Esophagus muscularis mucosa (tissue), 4 donors: ENCODE measurements at regions not wholly inside any gene's neighbourhood (a gene's known extent, or its start where the extent isn't known, plus 50 kb on each side); places are given as distances from the start of the nearest gene placed in this dataset.

Experiments used
- DNase-seq: peaks from one replicate; pipeline ENCODE4 v3.0.0-alpha.2; 2017; ENCODE audit errors: extremely low spot score
- H3K27ac ChIP-seq, 4 donors: fragments of 200-600 bp; sonication (generic); replicated peaks in 1 of 4; 1 replicate in 3 of 4; 2 replicates in 1 of 4; pipeline ENCODE4 v1.5.1; 2016 to 2019; ENCODE audit warnings: mild to moderate bottlenecking in 1 of 4
- H3K27me3 ChIP-seq, 4 donors: fragments of 200-600 bp; sonication (generic); one replicate each; pipeline versions ENCODE4 v1.5.1 to v1.6.0; 2016 to 2019
- H3K36me3 ChIP-seq, 4 donors: fragments of 200-600 bp; sonication (generic); one replicate each; pipeline ENCODE4 v1.5.1; 2016 to 2019
- H3K4me1 ChIP-seq, 4 donors: fragments of 200-600 bp; sonication (generic); one replicate each; pipeline ENCODE4 v1.5.1; 2016 to 2019
- H3K4me3 ChIP-seq, 4 donors: fragments of 200-600 bp; sonication (generic); 1 replicate in 2 of 4; 2 replicates in 2 of 4; pipeline ENCODE4 v1.5.1; 2016 to 2019; ENCODE audit warnings: mild to moderate bottlenecking in 4 of 4, moderate library complexity in 1 of 4
- H3K9me3 ChIP-seq, 4 donors: fragments of 200-600 bp; sonication (generic); 1 replicate in 3 of 4; 2 replicates in 1 of 4; pipeline ENCODE4 v1.5.1; 2016 to 2019
- EP300 ChIP-seq: sonication (generic); formaldehyde crosslinking; IDR thresholded peaks from one replicate; pipeline ENCODE4 v1.6.1; 2017; ENCODE audit warnings: antibody characterized with exemption
- POLR2A ChIP-seq: fragments of 450-650 bp; IDR thresholded peaks from one replicate; pipeline ENCODE4 v1.6.1; 2017; ENCODE audit warnings: antibody characterized with exemption, moderate library complexity, mild to moderate bottlenecking, low read depth
- POLR2AphosphoS5 ChIP-seq, 2 donors: sonication (generic); formaldehyde crosslinking; IDR thresholded peaks; one replicate each; pipeline ENCODE4 v1.6.1; 2017; ENCODE audit warnings: antibody characterized with exemption in 2 of 2
- WGBS: methylation state at CpG from one replicate; pipeline ENCODE4 v1.1.5; 2018; 5-methylcytosine and 5-hydroxymethylcytosine counted together
- intact Hi-C: fragments of 100-400 bp; cut with DNase I; formaldehyde crosslinking; loops from one replicate; pipeline ENCODE4 v1.15.1; 2023
- TF ChIP-seq, protein P1 (sequence below), 3 experiments: fragments of 200-600 bp in 2 of 3; fragments of 450-650 bp in 1 of 3; sonication (generic) in 2 of 3; IDR thresholded peaks; one replicate each; pipeline ENCODE4 v1.5.1; 2017 to 2019; ENCODE audit warnings: antibody characterized with exemption in 3 of 3, mild to moderate bottlenecking in 2 of 3, moderate library complexity in 1 of 3

DNA sequence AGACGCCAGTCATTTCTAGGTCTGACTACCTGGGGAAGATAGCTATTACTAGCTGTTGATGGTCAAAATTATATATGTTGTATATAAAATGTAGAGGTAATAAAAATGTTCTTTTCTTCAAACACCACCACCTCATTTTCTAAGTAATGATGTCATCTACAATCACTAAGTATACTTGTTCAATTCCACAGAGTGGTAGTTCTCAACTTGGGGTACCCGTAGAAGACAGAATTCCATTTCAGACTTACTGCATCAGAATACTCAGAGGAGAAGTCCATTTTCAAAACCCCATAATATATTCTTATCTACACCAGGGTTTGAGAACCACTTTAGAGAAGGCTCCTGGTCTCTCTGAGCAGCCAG, 191.9 kb downstream of the PTN start:
- no peak overlapping the region for H3K4me3 ChIP-seq
- peaks cover 8 to 48% (median 36%) of the 10 kb centered on the region in 4 donors for H3K4me1 ChIP-seq
- intact Hi-C loops = no loop called here
- TF ChIP-seq EP300 (no peak), POLR2AphosphoS5 (IDR thresholded peaks at IDR 0.05) (no peak), POLR2A (no peak)
- TF ChIP-seq, protein P1, sequence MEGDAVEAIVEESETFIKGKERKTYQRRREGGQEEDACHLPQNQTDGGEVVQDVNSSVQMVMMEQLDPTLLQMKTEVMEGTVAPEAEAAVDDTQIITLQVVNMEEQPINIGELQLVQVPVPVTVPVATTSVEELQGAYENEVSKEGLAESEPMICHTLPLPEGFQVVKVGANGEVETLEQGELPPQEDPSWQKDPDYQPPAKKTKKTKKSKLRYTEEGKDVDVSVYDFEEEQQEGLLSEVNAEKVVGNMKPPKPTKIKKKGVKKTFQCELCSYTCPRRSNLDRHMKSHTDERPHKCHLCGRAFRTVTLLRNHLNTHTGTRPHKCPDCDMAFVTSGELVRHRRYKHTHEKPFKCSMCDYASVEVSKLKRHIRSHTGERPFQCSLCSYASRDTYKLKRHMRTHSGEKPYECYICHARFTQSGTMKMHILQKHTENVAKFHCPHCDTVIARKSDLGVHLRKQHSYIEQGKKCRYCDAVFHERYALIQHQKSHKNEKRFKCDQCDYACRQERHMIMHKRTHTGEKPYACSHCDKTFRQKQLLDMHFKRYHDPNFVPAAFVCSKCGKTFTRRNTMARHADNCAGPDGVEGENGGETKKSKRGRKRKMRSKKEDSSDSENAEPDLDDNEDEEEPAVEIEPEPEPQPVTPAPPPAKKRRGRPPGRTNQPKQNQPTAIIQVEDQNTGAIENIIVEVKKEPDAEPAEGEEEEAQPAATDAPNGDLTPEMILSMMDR (IDR thresholded peaks at IDR 0.05) = no peak
- no peak for DNase-seq
- peaks cover 0 to 1% (median 0%) of the 10 kb centered on the region in 4 donors for H3K9me3 ChIP-seq
- WGBS = 85% methylated on average over 2 of the region's 2 CpGs
- H3K27me3 ChIP-seq = no peaks in the 10 kb centered on the region
- H3K27ac ChIP-seq = peak overlapping the region; percentile 32 to 78 (median 62)
- no peaks in the 10 kb centered on the region for H3K36me3 ChIP-seq

DNA sequence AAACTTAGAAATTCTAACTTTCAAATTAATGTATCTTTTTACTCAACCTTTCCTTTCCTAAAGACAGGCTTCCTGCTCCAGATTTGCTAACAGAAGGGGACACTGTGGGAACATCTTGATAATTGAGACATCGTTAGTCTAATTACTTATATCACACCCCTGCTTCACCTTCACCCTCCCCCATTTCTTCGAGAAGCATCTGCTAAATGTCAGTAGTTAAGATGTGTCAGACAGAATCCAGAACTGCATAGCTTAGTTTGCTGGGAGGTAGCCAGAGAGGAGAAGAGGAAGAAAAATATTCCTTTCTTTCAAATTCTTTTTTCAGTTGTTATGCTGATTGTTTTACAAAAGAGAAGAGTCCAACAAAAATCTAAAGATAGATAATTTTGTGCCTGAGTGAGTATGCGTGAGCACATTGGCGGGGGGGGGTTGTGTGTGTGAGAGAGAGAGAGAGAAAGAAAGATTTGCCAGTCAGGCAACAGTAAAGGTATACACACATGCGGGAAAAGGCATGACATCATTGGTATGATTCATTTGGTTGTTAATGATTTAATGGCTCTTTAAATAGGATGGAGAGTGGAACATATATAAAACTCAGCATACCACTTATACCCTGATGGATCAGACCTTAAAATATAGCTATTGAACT, 192.4 kb downstream of the PTN start:
- TF ChIP-seq EP300 (no peak), POLR2A (no peak), POLR2AphosphoS5 (IDR thresholded peaks at IDR 0.05) (peak in 1 of 2 donors; percentile 80)
- TF ChIP-seq, protein P1 (IDR thresholded peaks at IDR 0.05) = no peak
- Histone ChIP-seq H3K27me3 (no peaks in the 10 kb centered on the region), H3K9me3 (no peaks in the 10 kb centered on the region), H3K4me3 (no peak overlapping the region), H3K36me3 (no peaks in the 10 kb centered on the region), H3K4me1 (peaks cover 8 to 53% (median 38%) of the 10 kb centered on the region in 4 donors), H3K27ac (peak overlapping the region; percentile 32 to 78 (median 62))
- 28% methylated on average over 5 of the region's 5 CpGs for WGBS
- no peak for DNase-seq
- intact Hi-C loops = no loop called here

DNA sequence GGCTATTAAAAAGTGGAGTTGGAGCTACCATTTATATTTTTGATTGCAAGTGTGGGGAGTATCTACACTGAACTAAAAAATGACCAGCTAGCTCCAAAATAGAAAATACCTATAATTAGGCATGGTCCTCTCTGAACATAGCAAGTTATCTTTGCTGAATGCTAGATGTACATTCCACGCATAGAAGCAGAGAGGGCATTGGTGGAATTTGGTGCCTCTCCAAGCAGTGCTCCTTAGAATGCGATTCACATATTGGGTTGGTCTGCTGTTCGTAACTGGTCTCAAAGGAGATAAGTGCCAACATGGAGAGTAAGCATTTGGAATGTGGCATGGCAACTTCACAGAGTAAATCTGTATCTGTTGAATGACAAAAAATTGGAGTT, 196.2 kb downstream of the PTN start:
- Histone ChIP-seq H3K27ac (peak overlapping the region; percentile 21 to 75 (median 72)), H3K4me3 (no peak overlapping the region), H3K9me3 (no peaks in the 10 kb centered on the region), H3K36me3 (no peaks in the 10 kb centered on the region), H3K4me1 (peaks cover 8 to 69% (median 49%) of the 10 kb centered on the region in 4 donors), H3K27me3 (no peaks in the 10 kb centered on the region)
- TF ChIP-seq EP300 (no peak), POLR2A (no peak), POLR2AphosphoS5 (IDR thresholded peaks at IDR 0.05) (no peak)
- TF ChIP-seq, protein P1 (IDR thresholded peaks at IDR 0.05) = no peak
- 71% methylated on average over 3 of the region's 3 CpGs for WGBS
- DNase-seq = no peak
- intact Hi-C loops = loop anchor here (10.0 kb wide), 2 partner anchors 123 to 273 kb away; no protein-coding TSS in a partner anchor

DNA sequence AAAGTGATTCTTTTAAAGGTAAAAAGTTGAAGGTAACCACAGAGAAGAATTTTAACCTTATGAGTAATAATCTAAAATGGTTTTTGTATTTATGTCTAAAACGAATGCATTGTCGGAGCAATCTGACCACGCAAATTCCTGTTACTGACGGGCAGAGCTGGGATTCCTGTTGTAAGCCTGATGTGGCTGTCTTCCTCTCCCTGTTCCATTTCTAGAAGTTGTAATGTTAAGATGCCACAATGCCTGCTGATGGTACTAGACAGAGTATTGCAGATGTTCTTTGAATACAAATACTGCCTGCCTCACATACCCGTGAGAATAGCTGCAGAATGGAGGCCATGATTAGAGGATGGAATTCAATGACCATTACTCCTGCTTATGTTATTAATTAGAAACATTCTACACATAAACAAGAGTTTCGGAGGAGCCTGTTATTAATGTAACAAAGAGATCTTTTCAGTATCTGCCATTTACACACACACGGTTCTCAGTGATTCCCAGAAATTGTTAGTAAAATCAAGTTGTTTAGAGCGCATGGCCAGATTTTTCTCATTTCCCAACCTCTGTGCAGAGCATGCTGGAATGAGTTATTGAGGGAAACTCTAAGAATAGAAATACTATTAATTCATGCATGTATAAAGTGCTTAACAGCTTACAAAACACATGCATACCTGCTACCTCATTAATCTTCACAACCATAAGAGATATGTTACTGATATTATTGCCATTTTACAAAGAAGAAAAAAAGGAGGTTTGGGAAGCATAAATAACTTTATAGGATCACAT, 196.8 kb downstream of the PTN start:
- Histone ChIP-seq H3K9me3 (no peaks in the 10 kb centered on the region), H3K36me3 (no peaks in the 10 kb centered on the region), H3K27me3 (no peaks in the 10 kb centered on the region), H3K27ac (peak overlapping the region; percentile 21 to 75 (median 72)), H3K4me1 (peaks cover 8 to 66% (median 47%) of the 10 kb centered on the region in 4 donors), H3K4me3 (peak overlapping the region in 3 of 4 donors; percentile 3 to 14 (median 8))
- TF ChIP-seq, protein P1 (IDR thresholded peaks at IDR 0.05) = no peak
- TF ChIP-seq POLR2A = no peak
- DNase-seq = no peak
- intact Hi-C loops = loop anchor here (10.0 kb wide), 2 partner anchors 122 to 272 kb away; no protein-coding TSS in a partner anchor
- WGBS = 46% methylated on average over 8 of the region's 8 CpGs
